ENCODE measurements at regions not wholly inside any gene's neighbourhood (a gene's known extent, or its start where the extent isn't known, plus 50 kb on each side); places are given as distances from the start of the nearest gene placed in this dataset.
"Not testable (repeated sequence)": the region's sequence is repeated elsewhere in the genome, so short reads cannot be mapped to it uniquely, and the experiment has no call there.

GRCh38 chr6:26231006-26231587 lies 133.9 kb upstream of the BTN3A2 start:
- H3K4me3 ChIP-seq (ENCODE audit: low read depth, low read length) = no peak overlapping the region

GRCh38 chr6:26232306-26232939 lies 132.6 kb upstream of the BTN3A2 start:
- peak overlapping the region; percentile 69 for H3K4me3 ChIP-seq (ENCODE audit: low read depth, low read length)

GRCh38 chr6:26232940-26233648 lies 131.9 kb upstream of the BTN3A2 start:
- H3K4me3 ChIP-seq (ENCODE audit: low read depth, low read length) = peak overlapping the region; percentile 69

GRCh38 chr6:26233649-26234420 lies 131.2 kb upstream of the BTN3A2 start:
- H3K4me3 ChIP-seq (ENCODE audit: low read depth, low read length) = peak overlapping the region; percentile 69

GRCh38 chr6:26234421-26235301 lies 130.3 kb upstream of the BTN3A2 start:
- H3K4me3 ChIP-seq (ENCODE audit: low read depth, low read length) = peak overlapping the region; percentile 69

GRCh38 chr6:26235302-26235670 lies 129.7 kb upstream of the BTN3A2 start:
- H3K4me3 ChIP-seq (ENCODE audit: low read depth, low read length) = peak overlapping the region; percentile 69

- not testable (repeated sequence) for H3K4me3 ChIP-seq (ENCODE audit: low read depth, low read length)
These were observed 125.6 kb upstream of the BTN3A2 start for GRCh38 chr6:26239415-26239814.

GRCh38 chr6:26240157-26241032 lies 124.6 kb upstream of the BTN3A2 start:
- peak overlapping the region; percentile 61 for H3K4me3 ChIP-seq (ENCODE audit: low read depth, low read length)

- peak overlapping the region; percentile 61 for H3K4me3 ChIP-seq (ENCODE audit: low read depth, low read length)
These were observed 123.7 kb upstream of the BTN3A2 start for GRCh38 chr6:26241033-26241895.

- no peak overlapping the region for H3K4me3 ChIP-seq (ENCODE audit: low read depth, low read length)
These were observed 121.9 kb upstream of the BTN3A2 start for GRCh38 chr6:26243132-26243531.

GRCh38 chr6:26243752-26244151 lies 121.2 kb upstream of the BTN3A2 start:
- H3K4me3 ChIP-seq (ENCODE audit: low read depth, low read length) = no peak overlapping the region

GRCh38 chr6:26246058-26246457 lies 118.9 kb upstream of the BTN3A2 start:
- no peak overlapping the region for H3K4me3 ChIP-seq (ENCODE audit: low read depth, low read length)

GRCh38 chr6:26246553-26246952 lies 118.4 kb upstream of the BTN3A2 start:
- H3K4me3 ChIP-seq (ENCODE audit: low read depth, low read length) = no peak overlapping the region

GRCh38 chr6:26249707-26249956 lies 115.4 kb upstream of the BTN3A2 start:
- H3K4me3 ChIP-seq (ENCODE audit: low read depth, low read length) = peak overlapping the region; percentile 75

GRCh38 chr6:26249957-26250697 lies 114.9 kb upstream of the BTN3A2 start:
- H3K4me3 ChIP-seq (ENCODE audit: low read depth, low read length) = peak overlapping the region; percentile 75

- peak overlapping the region; percentile 75 for H3K4me3 ChIP-seq (ENCODE audit: low read depth, low read length)
These were observed 114.3 kb upstream of the BTN3A2 start for GRCh38 chr6:26250698-26251044.

- peak overlapping the region; percentile 75 for H3K4me3 ChIP-seq (ENCODE audit: low read depth, low read length)
These were observed 113.5 kb upstream of the BTN3A2 start for GRCh38 chr6:26251354-26252076.

GRCh38 chr6:26252077-26252472 lies 112.9 kb upstream of the BTN3A2 start:
- H3K4me3 ChIP-seq (ENCODE audit: low read depth, low read length) = peak overlapping the region; percentile 75

Data from iPS-11a (cell line).